B cell (primary cell): ENCODE measurements at regions not wholly inside any gene's neighbourhood (a gene's known extent, or its start where the extent isn't known, plus 50 kb on each side); places are given as distances from the start of the nearest gene placed in this dataset.

Experiments
- EZH2 ChIP-seq: IDR thresholded peaks from 2 replicates; pipeline ENCODE4 v1.6.1; 2012; ENCODE audit warnings: borderline replicate concordance, low read depth, mild to moderate bottlenecking, moderate library complexity, low read length; ENCODE audit not compliant: insufficient read depth, poor library complexity, severe bottlenecking
- TF ChIP-seq, protein P1 (sequence below): fragments of 200-600 bp; IDR thresholded peaks from one replicate; pipeline ENCODE4 v1.8.0; 2022; ENCODE audit warnings: antibody characterized with exemption, mild to moderate bottlenecking

DNA sequence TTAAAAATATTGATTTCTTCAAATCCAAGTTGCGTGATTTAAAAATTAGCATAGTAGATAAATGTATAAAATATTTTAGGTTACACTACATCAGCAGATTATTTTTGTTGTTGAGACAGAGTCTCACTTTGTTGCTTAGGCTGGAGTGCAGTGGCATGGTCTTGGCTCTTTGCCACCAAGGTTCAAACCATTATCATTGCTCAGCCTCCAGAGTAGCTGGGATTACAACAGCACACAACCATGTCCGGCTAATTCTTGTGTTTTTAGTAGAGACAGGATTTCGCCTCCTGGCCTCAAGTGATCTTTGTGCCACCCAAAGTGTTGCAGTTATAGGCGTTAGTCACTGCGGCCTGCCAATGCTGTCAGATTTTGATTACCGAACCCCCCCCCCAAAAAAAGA lies 1390.5 kb upstream of the TENM3 start:
- TF ChIP-seq, protein P1, sequence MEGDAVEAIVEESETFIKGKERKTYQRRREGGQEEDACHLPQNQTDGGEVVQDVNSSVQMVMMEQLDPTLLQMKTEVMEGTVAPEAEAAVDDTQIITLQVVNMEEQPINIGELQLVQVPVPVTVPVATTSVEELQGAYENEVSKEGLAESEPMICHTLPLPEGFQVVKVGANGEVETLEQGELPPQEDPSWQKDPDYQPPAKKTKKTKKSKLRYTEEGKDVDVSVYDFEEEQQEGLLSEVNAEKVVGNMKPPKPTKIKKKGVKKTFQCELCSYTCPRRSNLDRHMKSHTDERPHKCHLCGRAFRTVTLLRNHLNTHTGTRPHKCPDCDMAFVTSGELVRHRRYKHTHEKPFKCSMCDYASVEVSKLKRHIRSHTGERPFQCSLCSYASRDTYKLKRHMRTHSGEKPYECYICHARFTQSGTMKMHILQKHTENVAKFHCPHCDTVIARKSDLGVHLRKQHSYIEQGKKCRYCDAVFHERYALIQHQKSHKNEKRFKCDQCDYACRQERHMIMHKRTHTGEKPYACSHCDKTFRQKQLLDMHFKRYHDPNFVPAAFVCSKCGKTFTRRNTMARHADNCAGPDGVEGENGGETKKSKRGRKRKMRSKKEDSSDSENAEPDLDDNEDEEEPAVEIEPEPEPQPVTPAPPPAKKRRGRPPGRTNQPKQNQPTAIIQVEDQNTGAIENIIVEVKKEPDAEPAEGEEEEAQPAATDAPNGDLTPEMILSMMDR, result no peak
- TF ChIP-seq EZH2, result no peak
